Right lobe of liver (tissue), 4 donors: ENCODE measurements at regions not wholly inside any gene's neighbourhood (a gene's known extent, or its start where the extent isn't known, plus 50 kb on each side); places are given as distances from the start of the nearest gene placed in this dataset.

Experiments
- CTCF ChIP-seq, 4 donors: fragments of 200-600 bp in 3 of 4; fragments of 450-650 bp in 1 of 4; IDR thresholded peaks; one replicate each; pipeline versions ENCODE4 v1.5.1 to v1.8.0; 2016 to 2022; ENCODE audit warnings: antibody characterized with exemption in 4 of 4, mild to moderate bottlenecking in 2 of 4
- POLR2A ChIP-seq: fragments of 450-650 bp; IDR thresholded peaks from one replicate; pipeline ENCODE4 v1.6.1; 2017; ENCODE audit warnings: antibody characterized with exemption, mild to moderate bottlenecking
- donor health status: DM: no; HTN: no; CAD: no.
- donor health status: DM: no; HTN: no; CAD: no.
- donor health status: DM: no; HTN: yes; CAD: no.

GRCh38 chr1:177656598-177656997, 313.3 kb downstream of the SEC16B start:
- TF ChIP-seq CTCF (IDR thresholded peaks at IDR 0.05) (no peak), POLR2A (no peak)
